ENCODE measurements at regions not wholly inside any gene's neighbourhood (a gene's known extent, or its start where the extent isn't known, plus 50 kb on each side); places are given as distances from the start of the nearest gene placed in this dataset.

DNA sequence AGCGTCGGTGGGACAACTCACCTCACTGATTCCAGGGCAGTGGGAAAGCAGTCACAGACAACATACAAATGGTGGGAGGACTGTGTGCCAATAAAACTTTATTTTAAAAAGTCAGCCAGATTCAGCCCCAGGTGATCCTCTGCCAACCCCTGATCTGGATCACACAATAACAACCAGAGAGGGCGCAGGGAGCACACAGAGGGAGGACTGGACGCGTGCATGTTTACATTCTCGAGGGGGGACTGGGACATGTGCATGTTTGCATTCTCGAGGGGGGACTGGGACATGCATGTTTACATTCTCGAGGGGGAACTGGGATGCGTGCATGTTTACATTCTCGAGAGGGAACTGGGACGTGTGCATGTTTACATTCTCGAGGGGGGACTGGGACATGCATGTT, 209.5 kb downstream of the NDUFA10 start (continued):
- TF ChIP-seq, protein P1, sequence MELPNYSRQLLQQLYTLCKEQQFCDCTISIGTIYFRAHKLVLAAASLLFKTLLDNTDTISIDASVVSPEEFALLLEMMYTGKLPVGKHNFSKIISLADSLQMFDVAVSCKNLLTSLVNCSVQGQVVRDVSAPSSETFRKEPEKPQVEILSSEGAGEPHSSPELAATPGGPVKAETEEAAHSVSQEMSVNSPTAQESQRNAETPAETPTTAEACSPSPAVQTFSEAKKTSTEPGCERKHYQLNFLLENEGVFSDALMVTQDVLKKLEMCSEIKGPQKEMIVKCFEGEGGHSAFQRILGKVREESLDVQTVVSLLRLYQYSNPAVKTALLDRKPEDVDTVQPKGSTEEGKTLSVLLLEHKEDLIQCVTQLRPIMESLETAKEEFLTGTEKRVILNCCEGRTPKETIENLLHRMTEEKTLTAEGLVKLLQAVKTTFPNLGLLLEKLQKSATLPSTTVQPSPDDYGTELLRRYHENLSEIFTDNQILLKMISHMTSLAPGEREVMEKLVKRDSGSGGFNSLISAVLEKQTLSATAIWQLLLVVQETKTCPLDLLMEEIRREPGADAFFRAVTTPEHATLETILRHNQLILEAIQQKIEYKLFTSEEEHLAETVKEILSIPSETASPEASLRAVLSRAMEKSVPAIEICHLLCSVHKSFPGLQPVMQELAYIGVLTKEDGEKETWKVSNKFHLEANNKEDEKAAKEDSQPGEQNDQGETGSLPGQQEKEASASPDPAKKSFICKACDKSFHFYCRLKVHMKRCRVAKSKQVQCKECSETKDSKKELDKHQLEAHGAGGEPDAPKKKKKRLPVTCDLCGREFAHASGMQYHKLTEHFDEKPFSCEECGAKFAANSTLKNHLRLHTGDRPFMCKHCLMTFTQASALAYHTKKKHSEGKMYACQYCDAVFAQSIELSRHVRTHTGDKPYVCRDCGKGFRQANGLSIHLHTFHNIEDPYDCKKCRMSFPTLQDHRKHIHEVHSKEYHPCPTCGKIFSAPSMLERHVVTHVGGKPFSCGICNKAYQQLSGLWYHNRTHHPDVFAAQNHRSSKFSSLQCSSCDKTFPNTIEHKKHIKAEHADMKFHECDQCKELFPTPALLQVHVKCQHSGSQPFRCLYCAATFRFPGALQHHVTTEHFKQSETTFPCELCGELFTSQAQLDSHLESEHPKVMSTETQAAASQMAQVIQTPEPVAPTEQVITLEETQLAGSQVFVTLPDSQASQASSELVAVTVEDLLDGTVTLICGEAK (IDR thresholded peaks at IDR 0.05) = peak; percentile 77
- TF ChIP-seq, protein P1 (CRISPR knock-in tag; IDR thresholded peaks at IDR 0.05) = no peak
- peak; percentile 36 to 41; a peak in 1 of 4 replicates for TF ChIP-seq FOXK2 (conservative IDR thresholded peaks at IDR 0.05 in 1 of 2, IDR thresholded peaks at IDR 0.05 in 1 of 2; ENCODE audit: low read depth in 2 of 2)
